SJCRH30 (cell line): ENCODE measurements at regions not wholly inside any gene's neighbourhood (a gene's known extent, or its start where the extent isn't known, plus 50 kb on each side); places are given as distances from the start of the nearest gene placed in this dataset.
"Not testable (repeated sequence)": the region's sequence is repeated elsewhere in the genome, so short reads cannot be mapped to it uniquely, and the experiment has no call there.

Source experiments
- DNase-seq, 2 experiments: peaks; one replicate each; pipeline ENCODE4 v3.0.0-alpha.2; 2015 to 2020
- H3K27ac ChIP-seq: fragments of 250-450 bp; sonication (Bioruptor Pico); 2 replicates; pipeline ENCODE4 v1.5.1; 2020; ENCODE audit warnings: mild to moderate bottlenecking, moderate library complexity
- H3K27me3 ChIP-seq: fragments of 250-450 bp; sonication (Bioruptor Pico); 2 replicates; pipeline ENCODE4 v1.5.1; 2020; ENCODE audit warnings: mild to moderate bottlenecking, moderate library complexity
- H3K36me3 ChIP-seq: fragments of 250-450 bp; sonication (Bioruptor Pico); 2 replicates; pipeline ENCODE4 v1.5.1; 2020; ENCODE audit warnings: mild to moderate bottlenecking, moderate library complexity
- H3K4me1 ChIP-seq: fragments of 250-450 bp; sonication (Bioruptor Pico); 2 replicates; pipeline ENCODE4 v1.5.1; 2020; ENCODE audit warnings: mild to moderate bottlenecking, moderate library complexity
- H3K4me3 ChIP-seq: fragments of 250-450 bp; sonication (Bioruptor Pico); 2 replicates; pipeline ENCODE4 v1.5.1; 2020; ENCODE audit warnings: mild to moderate bottlenecking, moderate library complexity
- H3K9me3 ChIP-seq: fragments of 250-450 bp; sonication (Bioruptor Pico); replicated peaks from 2 replicates; pipeline ENCODE4 v1.5.1; 2020; ENCODE audit warnings: mild to moderate bottlenecking, moderate library complexity

- H3K9me3 ChIP-seq, H3K27ac ChIP-seq, H3K4me1 ChIP-seq, H3K27me3 ChIP-seq, H3K4me3 ChIP-seq, DNase-seq, H3K36me3 ChIP-seq: not testable (repeated sequence)
Measured at GRCh38 chr4:131496211-131496610, 1652.9 kb upstream of the PCDH10 start.

- H3K27me3 ChIP-seq: no peaks in the 10 kb centered on the region
- no peaks in the 10 kb centered on the region for H3K9me3 ChIP-seq
- peaks cover 5% of the 10 kb centered on the region; the same call in 1 of the 2 replicates for H3K4me1 ChIP-seq
- no peak overlapping the region for H3K27ac ChIP-seq
- H3K4me3 ChIP-seq: no peak overlapping the region
- no peaks in the 10 kb centered on the region for H3K36me3 ChIP-seq
- peak; percentile 56 to 71 for DNase-seq
Measured at GRCh38 chr4:131499141-131499873, 1649.8 kb upstream of the PCDH10 start.

- Histone ChIP-seq H3K4me3 (no peak overlapping the region), H3K9me3 (no peaks in the 10 kb centered on the region), H3K36me3 (no peaks in the 10 kb centered on the region), H3K27ac (no peak overlapping the region), H3K27me3 (no peaks in the 10 kb centered on the region), H3K4me1 (no peaks in the 10 kb centered on the region)
- DNase-seq: no peak
Measured at GRCh38 chr4:131509521-131509920, 1639.6 kb upstream of the PCDH10 start.

- no peak overlapping the region for H3K4me3 ChIP-seq
Measured at GRCh38 chr4:131526686-131527085, 1622.4 kb upstream of the PCDH10 start.

GRCh38 chr4:131531087-131531486 is 1618.0 kb upstream of the PCDH10 start:
- no peaks in the 10 kb centered on the region for H3K27me3 ChIP-seq
- no peaks in the 10 kb centered on the region for H3K9me3 ChIP-seq
- no peaks in the 10 kb centered on the region for H3K4me1 ChIP-seq
- H3K4me3 ChIP-seq: no peak overlapping the region
- no peaks in the 10 kb centered on the region for H3K36me3 ChIP-seq
- no peak for DNase-seq
- no peak overlapping the region for H3K27ac ChIP-seq

More at GRCh38 chr4:131526686-131527085, 1622.4 kb upstream of the PCDH10 start:
- H3K9me3 ChIP-seq: no peaks in the 10 kb centered on the region
- no peaks in the 10 kb centered on the region for H3K36me3 ChIP-seq
- H3K4me1 ChIP-seq: no peaks in the 10 kb centered on the region
- no peaks in the 10 kb centered on the region for H3K27me3 ChIP-seq
- H3K27ac ChIP-seq: no peak overlapping the region
- no peak for DNase-seq

- no peak overlapping the region for H3K27ac ChIP-seq
- no peaks in the 10 kb centered on the region for H3K4me1 ChIP-seq
- no peak overlapping the region for H3K4me3 ChIP-seq
- no peak for DNase-seq
- no peaks in the 10 kb centered on the region for H3K9me3 ChIP-seq
- no peaks in the 10 kb centered on the region for H3K27me3 ChIP-seq
- no peaks in the 10 kb centered on the region for H3K36me3 ChIP-seq
Measured at GRCh38 chr4:131534944-131535645, 1614.0 kb upstream of the PCDH10 start.

GRCh38 chr4:131540256-131540655 is 1608.8 kb upstream of the PCDH10 start:
- H3K27ac ChIP-seq: no peak overlapping the region
- DNase-seq: no peak
- no peaks in the 10 kb centered on the region for H3K36me3 ChIP-seq
- H3K9me3 ChIP-seq: no peaks in the 10 kb centered on the region
- no peaks in the 10 kb centered on the region for H3K4me1 ChIP-seq
- no peaks in the 10 kb centered on the region for H3K27me3 ChIP-seq
- no peak overlapping the region for H3K4me3 ChIP-seq

GRCh38 chr4:131547506-131547981 is 1601.5 kb upstream of the PCDH10 start:
- no peaks in the 10 kb centered on the region for H3K4me1 ChIP-seq
- H3K9me3 ChIP-seq: no peaks in the 10 kb centered on the region
- no peak for DNase-seq
- H3K27ac ChIP-seq: no peak overlapping the region
- no peak overlapping the region for H3K4me3 ChIP-seq
- H3K27me3 ChIP-seq: no peaks in the 10 kb centered on the region
- no peaks in the 10 kb centered on the region for H3K36me3 ChIP-seq

GRCh38 chr4:131551306-131551705 is 1597.8 kb upstream of the PCDH10 start:
- H3K27ac ChIP-seq: no peak overlapping the region
- H3K4me3 ChIP-seq: no peak overlapping the region
- no peaks in the 10 kb centered on the region for H3K36me3 ChIP-seq
- H3K4me1 ChIP-seq: no peaks in the 10 kb centered on the region
- H3K9me3 ChIP-seq: no peaks in the 10 kb centered on the region
- no peak for DNase-seq
- H3K27me3 ChIP-seq: no peaks in the 10 kb centered on the region

GRCh38 chr4:131566026-131566425 is 1583.1 kb upstream of the PCDH10 start:
- H3K27ac ChIP-seq: no peak overlapping the region
- no peaks in the 10 kb centered on the region for H3K36me3 ChIP-seq
- H3K9me3 ChIP-seq: no peaks in the 10 kb centered on the region
- H3K4me3 ChIP-seq: no peak overlapping the region
- no peak for DNase-seq
- H3K4me1 ChIP-seq: no peaks in the 10 kb centered on the region
- H3K27me3 ChIP-seq: no peaks in the 10 kb centered on the region

- Histone ChIP-seq H3K4me1 (no peaks in the 10 kb centered on the region), H3K27me3 (no peaks in the 10 kb centered on the region), H3K4me3 (no peak overlapping the region), H3K36me3 (no peaks in the 10 kb centered on the region), H3K27ac (no peak overlapping the region), H3K9me3 (no peaks in the 10 kb centered on the region)
- DNase-seq: no peak
Measured at GRCh38 chr4:131584587-131584986, 1564.5 kb upstream of the PCDH10 start.

GRCh38 chr4:131595140-131595539 is 1554.0 kb upstream of the PCDH10 start:
- H3K9me3 ChIP-seq: no peaks in the 10 kb centered on the region
- no peaks in the 10 kb centered on the region for H3K27me3 ChIP-seq
- no peak for DNase-seq
- no peak overlapping the region for H3K27ac ChIP-seq
- no peaks in the 10 kb centered on the region for H3K36me3 ChIP-seq
- no peak overlapping the region for H3K4me3 ChIP-seq
- no peaks in the 10 kb centered on the region for H3K4me1 ChIP-seq

GRCh38 chr4:131603705-131604104 is 1545.4 kb upstream of the PCDH10 start:
- Histone ChIP-seq H3K27ac (no peak overlapping the region), H3K4me1 (no peaks in the 10 kb centered on the region), H3K9me3 (no peaks in the 10 kb centered on the region), H3K36me3 (no peaks in the 10 kb centered on the region), H3K27me3 (no peaks in the 10 kb centered on the region), H3K4me3 (no peak overlapping the region)
- no peak for DNase-seq

- Histone ChIP-seq H3K27ac (no peak overlapping the region), H3K4me3 (no peak overlapping the region), H3K27me3 (no peaks in the 10 kb centered on the region), H3K36me3 (no peaks in the 10 kb centered on the region), H3K9me3 (no peaks in the 10 kb centered on the region), H3K4me1 (no peaks in the 10 kb centered on the region)
- no peak for DNase-seq
Measured at GRCh38 chr4:131609039-131609438, 1540.1 kb upstream of the PCDH10 start.

- not testable (repeated sequence) for H3K27ac ChIP-seq, DNase-seq
Measured at GRCh38 chr4:131610517-131610916, 1538.6 kb upstream of the PCDH10 start.

More at GRCh38 chr4:131610517-131610916, 1538.6 kb upstream of the PCDH10 start:
- not testable (repeated sequence) for H3K27me3 ChIP-seq, H3K4me1 ChIP-seq, H3K9me3 ChIP-seq, H3K4me3 ChIP-seq, H3K36me3 ChIP-seq
